Activated T-cell treated with anti-CD3 and anti-CD28 coated beads for 1 hour (primary cell): ENCODE measurements at regions not wholly inside any gene's neighbourhood (a gene's known extent, or its start where the extent isn't known, plus 50 kb on each side); places are given as distances from the start of the nearest gene placed in this dataset.

Source experiments
- DNase-seq: peaks from one replicate; pipeline ENCODE4 v3.0.0-alpha.2; 2020; ENCODE audit warnings: low read depth

GRCh38 chr10:90125456-90126255 is 424.3 kb downstream of the KIF20B start:
- no peak for DNase-seq

DNA sequence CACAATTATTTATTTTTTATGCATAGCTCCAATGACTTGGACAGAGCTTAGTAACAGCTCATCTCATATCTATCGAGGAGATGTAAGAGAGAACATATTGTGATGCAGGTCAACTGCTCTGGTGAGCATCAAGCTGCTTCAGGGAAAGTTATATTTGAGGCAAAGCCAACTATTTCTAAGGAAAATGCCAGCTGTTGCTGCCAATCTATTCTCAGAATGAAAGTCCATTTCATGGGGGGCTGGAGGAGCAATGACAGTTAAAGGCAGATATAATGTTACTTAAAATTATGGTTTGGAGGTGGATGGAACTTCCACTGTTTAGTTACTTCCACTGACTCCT is 424.8 kb downstream of the KIF20B start:
- no peak for DNase-seq

- no peak for DNase-seq
Observed at GRCh38 chr10:90130321-90131086, 429.1 kb downstream of the KIF20B start.

DNA sequence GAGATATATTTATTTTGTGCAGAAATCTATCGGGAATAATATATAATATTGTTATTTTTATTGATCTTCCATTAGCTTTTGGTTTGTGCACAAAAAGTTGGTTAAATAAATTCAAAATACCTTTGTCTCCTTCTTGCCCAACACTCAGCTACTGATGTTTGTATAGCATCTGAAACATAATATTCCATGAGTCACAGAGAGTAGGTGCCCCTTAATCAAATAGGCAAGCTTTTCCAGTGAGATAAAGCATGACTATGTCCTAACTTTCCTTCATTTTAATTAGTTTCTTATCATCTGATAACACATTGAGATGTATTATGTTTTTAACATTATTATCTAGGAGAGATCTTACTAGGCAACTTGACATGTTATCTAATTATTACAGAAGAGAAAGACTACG is 432.2 kb downstream of the KIF20B start:
- no peak for DNase-seq

- DNase-seq, result no peak
Observed at GRCh38 chr10:90136731-90137316, 435.4 kb downstream of the KIF20B start.

DNA sequence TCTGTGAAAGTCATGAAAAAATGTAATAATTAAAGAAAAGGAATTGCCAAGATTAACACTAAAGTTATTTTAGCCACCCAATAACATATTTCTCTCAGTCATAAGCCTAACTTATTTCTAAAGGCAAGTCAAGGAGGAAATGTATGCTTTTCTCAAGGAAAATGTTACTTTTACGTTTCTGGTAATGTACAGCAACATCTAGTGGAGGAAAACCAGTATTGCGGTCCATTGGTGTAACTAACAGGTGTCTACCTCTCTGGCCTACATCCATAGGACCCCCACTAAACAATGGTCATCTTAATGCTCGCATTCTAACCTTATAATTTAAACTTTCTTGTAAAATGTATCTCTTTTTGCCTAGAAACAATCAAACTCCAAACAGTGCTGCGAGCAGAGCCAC is 437.5 kb downstream of the KIF20B start:
- no peak for DNase-seq

GRCh38 chr10:90141791-90142190 is 440.4 kb downstream of the KIF20B start:
- DNase-seq, result no peak

GRCh38 chr10:90143937-90144336 is 442.5 kb downstream of the KIF20B start:
- no peak for DNase-seq

- no peak for DNase-seq
Observed at GRCh38 chr10:90148116-90148855, 446.9 kb downstream of the KIF20B start.

DNA sequence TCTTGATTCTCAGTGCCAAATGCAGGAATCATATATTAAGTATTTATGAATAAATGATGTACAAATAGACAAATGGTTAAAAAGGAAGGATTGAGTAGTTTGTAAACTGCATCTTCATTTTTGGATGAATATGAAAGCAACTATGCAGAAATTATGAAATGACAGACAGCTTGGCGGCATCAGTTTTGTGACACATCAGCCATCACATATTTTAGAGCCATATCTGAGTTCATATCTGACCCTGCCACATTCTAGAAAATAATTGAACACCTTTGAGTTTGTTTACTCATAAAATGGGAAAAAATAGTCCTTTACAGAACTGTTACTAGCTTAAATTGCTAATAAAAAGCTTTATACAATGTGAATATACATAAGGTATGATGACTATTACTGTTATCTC is 448.2 kb downstream of the KIF20B start:
- DNase-seq, result no peak

- DNase-seq, result no peak
Observed at GRCh38 chr10:90162271-90162853, 461.0 kb downstream of the KIF20B start.

DNA sequence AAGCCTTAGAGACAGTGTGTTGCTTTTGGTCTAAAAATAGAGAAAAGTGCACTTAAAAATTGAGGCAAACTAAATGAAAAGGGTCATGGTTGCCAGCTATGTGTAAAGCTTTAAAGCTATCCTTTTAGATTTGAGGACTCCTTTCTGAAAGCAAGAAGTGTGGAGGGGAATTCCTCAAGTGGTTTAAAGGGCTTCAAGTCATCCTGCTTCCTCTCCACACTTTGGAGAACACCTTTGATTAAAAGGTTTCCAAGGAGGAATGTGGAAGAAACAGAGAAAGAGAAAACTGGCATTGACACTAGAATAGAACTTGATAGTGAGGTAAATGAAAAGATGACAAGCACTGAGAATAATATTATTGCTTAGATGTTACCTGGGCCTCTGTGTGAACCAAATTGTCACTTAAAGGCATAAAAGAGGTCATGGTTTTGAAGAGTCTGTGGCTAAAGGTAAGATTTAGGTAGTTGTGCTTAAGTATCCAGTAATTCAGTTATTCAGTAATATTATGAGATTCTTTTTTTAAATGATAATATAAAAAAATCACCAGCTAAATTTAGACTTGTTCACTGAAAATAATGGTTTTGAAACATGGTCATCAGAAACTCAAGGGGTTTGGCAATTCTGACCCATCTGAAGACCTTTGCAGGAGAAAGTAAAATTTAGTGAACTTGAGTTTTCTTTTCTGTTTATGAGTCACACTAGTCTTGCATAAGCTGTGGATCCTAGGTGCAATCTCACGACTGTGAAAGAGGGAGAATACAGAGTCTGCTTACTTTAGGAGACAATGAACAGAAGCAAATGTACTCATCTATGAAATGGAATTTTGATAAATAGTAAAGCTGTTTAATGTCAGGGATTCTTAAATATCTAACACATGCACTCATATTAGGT is 466.0 kb downstream of the KIF20B start:
- no peak for DNase-seq

DNA sequence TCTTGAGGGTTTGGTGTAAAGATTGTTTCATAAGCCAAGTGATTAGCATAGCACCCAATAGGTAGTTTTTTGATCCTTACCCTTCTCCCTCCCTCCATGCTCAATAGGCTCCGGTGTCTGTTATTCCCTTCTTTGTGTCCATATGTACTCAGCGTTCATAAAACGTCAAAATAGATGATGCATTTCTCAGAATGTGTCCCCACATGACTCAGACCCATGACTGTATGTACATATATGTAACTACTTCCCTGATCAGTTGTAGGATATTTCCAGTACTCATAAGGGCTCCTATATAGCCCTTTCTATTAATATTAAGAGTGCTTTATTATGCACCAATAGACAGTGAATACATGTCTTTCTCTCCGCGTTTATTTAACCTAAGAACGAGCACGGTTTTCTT is 466.9 kb downstream of the KIF20B start:
- DNase-seq, result no peak

- no peak for DNase-seq
Observed at GRCh38 chr10:90171014-90171722, 469.8 kb downstream of the KIF20B start.

DNA sequence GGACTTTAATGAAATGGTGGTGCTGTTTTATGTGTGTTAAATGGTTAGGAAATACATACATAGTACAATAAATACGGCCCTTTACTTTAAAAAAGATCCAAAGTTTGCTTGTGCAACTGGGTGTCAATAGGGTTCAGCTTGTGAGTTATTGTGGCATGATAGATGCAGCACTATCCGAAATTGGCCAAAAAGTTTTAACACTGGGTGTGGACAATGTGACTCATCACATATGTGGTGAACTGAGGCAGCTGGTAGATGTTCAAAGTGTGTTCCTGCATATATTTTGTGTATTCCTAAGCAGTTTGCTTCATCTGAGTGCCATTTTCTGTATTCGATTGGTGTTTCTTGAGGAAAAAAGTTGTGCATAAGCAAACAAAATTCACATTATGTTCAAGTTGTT is 473.1 kb downstream of the KIF20B start:
- no peak for DNase-seq

DNA sequence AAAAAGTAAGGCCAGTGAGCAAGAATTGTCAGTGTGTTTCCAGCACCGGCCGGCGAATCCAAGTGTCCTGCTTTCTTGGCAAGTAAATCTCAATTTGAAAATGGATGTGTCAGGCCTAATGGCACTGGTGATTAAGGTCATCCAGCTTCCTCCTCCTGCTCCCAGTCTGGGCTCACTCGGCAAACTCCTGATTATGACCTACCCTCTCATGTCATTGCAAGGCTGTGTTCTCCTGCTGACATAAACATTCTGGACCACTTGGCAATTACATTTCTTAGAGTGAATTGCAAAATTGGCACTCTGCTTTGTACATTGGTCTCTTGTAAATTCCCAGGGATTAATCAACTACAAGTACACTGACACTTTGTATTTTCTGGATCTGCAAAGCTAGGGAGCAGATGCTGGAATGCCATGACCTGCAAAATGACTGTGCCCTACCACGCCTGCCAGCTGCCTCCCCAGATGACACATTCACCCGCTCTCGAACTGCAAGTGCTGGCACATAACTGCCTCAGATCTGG is 473.8 kb downstream of the KIF20B start:
- DNase-seq, result no peak

DNA sequence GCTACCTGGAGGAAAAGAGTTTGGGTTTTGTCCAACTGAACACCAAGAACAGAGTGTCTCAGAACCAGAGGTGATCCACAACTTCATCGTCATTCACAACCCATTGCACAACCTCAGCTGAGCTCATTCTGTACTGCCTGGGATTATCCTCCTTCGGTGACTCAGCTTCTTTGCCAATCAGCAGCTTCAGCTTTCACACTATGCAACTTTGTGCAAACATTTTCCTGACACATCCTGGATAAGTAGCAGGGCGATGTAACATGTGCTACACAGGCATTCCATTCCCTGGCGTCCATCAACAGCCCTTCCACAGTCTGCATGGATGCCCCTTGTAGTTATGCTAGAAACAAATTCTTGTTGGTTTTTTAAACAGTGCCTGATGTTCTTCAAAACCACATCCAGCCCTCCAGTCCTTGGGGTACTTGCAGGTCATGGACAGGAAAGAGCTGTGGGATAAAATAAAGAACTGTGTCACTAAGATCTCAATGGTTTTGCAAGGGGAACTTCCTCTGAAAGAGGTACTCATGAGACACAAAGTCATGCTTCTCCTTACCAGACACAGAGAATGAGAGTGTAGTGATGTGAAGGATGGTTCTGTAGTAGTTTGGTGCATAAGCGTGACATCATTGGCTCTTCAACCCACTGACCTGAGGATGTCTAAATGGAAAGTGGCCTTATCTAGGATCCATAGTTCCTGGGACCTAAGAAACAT is 478.5 kb downstream of the KIF20B start:
- no peak for DNase-seq

DNA sequence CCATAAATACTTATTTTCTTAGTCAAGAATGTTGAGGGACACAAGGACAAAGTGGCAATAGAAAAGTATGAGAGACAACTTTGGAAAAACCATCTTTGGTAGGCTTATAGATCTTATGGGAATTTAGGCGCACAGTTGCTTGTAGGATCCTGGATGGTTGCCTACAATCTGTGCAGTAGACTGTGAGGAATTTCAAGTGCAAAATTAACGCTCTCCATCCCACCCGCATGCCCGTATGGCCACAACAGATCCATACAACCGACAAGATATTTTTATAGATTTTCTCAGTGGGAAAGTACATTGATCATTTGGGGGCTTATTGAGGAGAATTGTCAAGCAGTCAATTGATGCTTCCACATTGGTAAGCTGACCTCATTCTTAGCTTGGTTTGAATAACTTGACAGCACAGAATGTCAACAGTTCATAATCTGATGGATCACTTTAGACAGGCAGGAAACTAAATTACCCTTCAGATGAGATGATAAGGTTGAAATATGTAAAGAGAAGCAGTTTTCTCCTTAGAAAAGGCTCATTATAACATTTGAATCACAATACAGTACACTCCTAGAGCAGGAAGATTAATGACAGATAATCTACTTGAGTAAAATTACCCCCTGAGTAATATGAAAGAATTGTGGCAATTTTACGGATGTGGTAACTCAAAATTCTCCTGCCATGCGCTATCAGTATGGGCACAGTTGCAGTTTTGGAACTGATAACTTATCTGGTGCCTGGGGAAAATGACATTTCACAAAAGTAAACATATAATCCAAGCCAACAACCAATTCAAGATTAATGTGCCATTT is 479.7 kb downstream of the KIF20B start:
- DNase-seq, result no peak

DNA sequence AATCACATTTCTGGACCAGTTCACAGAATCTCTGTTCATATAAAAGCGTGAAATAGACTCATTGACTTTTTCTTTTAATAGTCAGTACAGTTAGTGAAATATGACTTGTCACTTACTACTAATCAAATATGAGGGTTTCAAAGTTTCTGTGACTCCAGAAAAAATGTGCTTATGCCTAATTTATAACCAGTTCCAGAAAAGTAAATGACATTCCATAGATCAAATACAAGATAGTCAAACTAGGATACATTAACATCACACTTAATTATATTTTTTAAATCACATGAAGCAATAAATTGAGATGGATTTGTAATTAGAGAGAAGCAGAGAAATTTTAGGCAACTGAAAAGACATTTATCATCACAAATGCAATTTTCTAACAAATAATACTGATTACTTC is 491.4 kb downstream of the KIF20B start:
- no peak for DNase-seq
